HG03457 (cell line): ENCODE measurements at regions not wholly inside any gene's neighbourhood (a gene's known extent, or its start where the extent isn't known, plus 50 kb on each side); places are given as distances from the start of the nearest gene placed in this dataset.

Experiments
- ATAC-seq: cut with Tn5 transposase; IDR thresholded peaks from one replicate; pipeline ENCODE4 v1.9.1; 2021; ENCODE audit warnings: moderate number of reproducible peaks; ENCODE audit not compliant: unreplicated experiment

DNA sequence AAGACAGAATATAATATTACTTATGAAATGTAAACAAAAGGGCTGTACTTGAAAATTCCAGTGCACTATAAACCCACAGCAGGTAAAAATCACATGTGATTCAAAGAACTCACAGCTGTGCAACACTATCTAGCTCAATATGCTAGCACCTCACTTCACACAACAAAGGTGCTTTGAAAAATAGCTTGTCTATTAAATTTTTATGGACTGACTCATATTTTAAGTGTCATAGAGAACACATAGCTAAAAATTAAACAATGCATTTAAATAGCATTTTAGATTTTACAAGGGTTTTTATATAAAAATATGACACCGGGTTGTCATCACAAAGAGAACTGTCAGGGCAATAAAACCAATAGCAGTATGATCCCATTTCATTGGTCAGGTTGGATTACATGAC lies 1390.5 kb upstream of the TENM4 start:
- no peak for ATAC-seq

DNA sequence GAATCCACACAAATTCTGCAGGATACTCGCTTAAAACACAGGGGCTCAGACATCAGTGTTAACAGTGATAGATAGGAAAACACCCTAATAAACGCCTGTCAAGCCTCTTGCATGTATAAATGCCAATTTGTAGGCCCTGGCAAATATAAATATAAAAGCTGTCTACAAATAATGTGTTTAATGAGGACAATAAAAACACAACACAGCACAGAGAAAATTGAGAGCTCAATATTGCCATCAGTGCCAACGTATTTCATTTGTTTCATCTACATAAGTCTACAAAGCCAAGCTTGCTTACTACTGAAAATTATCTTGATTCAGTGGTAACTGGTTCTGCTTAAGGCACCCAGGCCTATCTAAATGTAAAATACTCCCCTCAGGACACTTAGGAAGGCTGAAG lies 1387.0 kb upstream of the TENM4 start:
- ATAC-seq: no peak

DNA sequence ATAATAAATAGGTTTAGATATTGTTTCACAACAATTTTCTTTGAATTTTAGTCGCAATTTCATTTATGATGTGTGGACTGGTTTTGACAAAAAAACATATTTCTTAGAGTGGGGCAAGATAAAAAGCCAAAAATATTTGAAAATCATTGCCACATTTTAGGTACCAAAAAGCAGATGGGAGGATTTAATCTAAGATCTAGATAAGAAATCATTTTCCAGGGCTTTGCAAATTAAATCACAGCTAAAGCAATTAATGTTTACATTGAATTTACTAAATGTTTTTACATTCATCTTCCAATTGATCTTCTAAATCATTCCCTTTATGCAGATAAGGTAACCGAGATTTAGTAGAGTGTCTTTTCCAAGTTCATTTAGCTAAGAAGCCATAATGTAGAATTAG lies 1386.0 kb upstream of the TENM4 start:
- ATAC-seq: no peak

DNA sequence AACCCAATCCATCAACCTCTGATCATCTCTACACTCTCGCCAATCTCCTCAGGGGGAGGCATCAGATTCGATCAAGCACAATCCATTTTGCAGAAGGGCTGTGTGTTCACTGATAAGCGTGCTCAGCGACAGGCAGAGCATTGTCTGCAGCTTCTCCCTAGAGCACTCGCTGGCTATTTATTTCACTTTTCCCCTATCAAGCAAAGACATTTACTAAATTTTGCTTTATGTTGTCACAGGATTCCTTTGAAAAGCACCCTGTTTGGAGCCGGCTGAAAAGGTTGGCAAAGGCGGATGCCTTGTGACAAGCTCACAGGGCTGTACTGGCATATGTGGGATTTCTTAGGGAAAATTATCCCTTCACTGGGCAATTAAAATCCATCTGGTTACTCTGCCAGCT lies 1381.5 kb upstream of the TENM4 start:
- no peak for ATAC-seq

DNA sequence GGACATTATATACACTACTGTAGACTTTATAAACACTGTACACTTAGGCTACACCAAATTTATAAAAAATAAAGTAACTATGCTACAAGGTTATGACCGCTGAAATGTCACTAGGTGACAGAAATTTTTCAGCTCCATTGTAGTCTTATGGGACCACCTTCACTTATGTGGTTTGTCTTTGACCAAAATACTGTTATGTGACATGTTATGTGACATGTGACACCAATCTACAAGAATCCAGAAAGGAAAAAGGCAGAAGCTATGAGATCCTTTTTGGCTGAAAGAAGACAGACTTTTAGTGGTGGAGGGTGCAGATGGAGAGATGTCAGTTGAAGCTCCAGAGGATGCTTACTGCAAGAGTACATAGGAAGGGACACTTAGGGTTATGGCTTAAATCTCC lies 1378.4 kb upstream of the TENM4 start:
- ATAC-seq: no peak

DNA sequence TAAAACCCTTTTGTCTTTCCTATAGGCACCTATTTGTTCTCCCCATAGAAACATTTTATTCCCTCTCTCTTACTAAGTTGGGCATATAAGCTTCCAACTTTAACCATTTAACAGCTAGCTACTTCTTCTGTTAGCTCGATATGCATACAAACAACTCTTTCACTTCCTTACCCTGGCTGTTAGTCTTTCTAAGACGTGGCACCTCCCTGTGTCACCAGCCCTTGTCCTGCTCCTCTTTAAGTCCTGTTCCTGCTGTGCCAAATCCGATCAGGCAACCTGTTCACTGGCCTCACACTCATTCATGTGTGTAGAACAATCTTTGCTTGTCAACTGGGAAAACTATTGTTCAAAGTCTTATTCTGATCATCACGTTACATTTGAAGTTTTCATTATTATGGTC lies 1376.1 kb upstream of the TENM4 start:
- peak; percentile 33 for ATAC-seq

DNA sequence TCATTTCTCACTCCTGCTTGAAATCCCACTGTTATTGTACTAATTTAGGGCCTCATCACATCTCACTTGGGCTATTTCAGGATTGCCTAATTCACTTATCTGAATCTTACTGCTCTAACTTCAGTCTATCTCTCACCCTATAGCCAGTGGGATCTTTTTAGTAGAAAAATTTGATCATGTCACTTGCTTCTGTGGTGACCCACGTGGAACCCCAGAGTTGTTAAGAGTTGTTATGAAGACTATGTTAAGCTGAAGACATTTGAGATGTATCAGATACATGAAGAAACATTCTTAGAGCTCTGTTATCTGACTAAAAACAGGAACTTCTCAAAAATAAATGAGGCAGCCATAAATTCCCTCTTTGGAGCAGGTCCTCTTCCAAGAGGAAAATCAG lies 1375.6 kb upstream of the TENM4 start:
- ATAC-seq: peak; percentile 28

DNA sequence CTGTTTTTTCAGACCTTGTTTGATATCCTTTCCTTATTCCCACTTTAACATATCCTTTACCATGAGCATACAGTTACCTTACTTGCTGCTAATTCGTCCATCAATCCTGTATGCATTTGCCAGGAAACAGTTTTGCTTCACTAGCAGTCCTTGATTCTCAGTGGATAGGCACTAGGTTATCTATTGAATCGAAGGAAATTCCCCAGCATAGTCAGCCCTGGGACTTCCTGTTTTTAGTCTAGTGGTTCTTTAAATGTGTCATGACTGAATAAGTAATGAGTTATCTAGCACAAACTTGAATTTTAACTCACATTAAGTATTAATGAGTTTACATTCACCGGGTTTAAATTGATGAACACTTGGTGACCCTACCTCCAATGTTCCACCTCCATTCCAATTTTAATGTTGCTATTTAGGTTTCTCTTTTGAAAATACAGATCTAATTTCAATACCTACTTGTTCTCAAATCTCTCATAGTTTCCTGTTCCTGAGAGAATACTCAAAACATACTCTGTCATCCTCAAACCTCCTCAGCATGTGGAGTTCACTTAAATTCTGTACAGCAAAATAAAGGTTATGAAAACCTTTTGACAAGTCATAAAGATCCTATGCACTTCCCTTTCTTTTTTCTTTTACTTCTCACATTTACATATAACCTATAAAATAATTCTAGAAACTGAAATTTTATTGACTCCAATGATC lies 1375.1 kb upstream of the TENM4 start:
- ATAC-seq: peak; percentile 90

DNA sequence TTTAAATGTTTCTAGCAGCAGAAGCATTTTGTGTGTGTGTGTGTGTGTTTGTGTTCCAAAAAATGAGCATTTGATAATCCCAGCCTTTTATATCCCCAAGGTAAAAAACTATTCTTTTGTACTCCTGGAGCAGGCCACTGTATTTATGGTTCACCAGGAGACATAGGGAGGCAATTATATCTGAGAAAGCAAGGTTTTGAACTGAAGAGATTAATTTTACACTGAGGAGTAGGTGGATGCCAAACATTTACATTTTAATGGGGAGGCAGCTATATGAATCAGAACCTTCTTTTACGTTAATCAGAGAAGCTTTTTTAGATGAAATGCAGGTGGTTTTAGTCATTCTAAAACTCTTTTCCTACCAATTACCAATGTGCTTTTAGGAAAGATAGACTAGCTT lies 1374.0 kb upstream of the TENM4 start:
- ATAC-seq: no peak

DNA sequence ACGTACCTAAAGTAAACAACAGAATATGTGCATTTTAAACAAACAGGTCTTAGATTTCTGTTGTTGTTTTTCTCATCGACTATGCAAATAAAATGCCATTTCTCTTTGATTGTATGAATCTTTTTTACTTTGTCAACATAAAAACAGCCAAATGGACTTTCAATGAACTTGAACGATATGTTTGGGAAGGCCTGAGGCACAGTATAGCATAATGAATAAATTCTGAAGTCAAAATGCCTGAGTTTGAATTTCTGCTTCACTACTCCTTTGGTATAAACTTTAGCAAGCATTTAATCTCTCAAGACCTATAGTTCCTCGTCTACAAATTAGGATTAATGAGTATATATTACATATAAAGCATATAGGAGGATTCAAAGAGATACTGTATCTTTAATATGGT lies 1369.9 kb upstream of the TENM4 start:
- no peak for ATAC-seq

DNA sequence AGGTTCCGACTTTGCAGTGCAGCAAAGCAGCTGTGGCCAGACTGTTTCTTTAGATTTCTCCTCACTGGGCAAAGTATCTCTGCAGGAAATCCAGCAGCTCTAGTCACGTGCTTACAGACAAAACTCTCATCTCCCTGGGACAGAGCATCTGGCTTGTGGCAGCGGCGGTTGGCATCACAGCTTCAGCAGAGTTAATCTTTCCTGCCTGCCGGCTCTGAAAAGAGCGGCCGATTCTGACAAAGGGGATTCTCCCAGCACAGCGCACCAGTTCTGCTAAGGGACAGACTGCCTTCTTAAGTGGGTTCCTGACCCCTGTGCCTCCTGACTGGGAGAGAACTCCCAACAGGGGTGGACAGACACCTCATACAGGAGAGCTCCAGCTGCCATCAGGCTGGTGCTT lies 1357.3 kb upstream of the TENM4 start:
- no peak for ATAC-seq

DNA sequence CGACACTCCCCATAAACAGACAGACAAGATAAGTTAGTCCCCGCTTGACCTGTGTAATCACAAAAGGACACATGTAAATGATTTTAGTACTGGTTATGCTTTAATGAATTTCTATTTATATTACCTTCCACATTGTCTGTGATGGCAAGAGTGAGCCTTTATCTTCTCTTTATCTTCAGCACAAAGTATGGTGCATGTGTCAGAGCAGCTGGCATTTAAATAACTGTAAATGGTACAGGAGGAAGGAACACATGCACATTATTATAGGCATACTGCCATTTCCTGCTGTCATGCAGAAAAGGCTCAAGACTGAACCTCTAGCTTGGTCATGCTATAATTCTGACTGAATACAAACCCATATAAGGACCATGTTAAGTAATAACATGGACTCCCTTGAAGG lies 1342.7 kb upstream of the TENM4 start:
- ATAC-seq: no peak

DNA sequence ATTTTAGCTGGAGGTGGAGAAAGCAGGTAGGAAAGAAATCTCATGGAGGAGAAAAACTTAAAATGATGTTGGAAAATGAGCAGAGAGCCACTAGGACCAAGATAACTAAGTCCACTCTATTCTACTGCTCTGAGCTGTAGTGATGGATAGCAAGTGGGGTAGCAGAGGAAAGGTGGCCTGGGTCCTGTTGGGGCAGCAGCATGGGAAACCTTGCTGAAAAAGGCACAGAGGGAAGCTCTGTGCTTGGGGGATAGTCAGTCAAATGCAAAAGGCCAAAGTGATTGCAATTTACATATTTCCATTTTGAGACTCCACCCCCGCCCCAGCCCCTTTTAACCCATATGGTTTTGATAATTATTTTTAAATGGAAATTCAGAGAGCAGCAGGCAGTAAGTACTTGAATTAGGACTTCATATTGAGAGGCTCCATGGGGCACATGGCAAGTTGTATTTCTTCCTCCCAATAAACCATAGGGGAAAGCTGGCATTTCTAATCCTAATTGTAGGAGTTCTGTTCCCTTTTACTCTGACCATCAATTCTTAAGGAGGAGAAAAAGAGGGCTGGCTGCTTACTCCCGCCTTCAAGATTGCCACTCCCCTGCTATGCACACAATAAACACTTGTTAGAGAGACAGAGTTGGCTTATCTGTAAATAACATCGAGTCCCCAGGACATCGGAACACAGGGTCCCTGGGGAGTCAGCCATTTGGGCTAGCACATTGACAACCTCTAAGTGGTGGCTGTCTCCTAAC lies 1341.5 kb upstream of the TENM4 start:
- ATAC-seq: no peak

DNA sequence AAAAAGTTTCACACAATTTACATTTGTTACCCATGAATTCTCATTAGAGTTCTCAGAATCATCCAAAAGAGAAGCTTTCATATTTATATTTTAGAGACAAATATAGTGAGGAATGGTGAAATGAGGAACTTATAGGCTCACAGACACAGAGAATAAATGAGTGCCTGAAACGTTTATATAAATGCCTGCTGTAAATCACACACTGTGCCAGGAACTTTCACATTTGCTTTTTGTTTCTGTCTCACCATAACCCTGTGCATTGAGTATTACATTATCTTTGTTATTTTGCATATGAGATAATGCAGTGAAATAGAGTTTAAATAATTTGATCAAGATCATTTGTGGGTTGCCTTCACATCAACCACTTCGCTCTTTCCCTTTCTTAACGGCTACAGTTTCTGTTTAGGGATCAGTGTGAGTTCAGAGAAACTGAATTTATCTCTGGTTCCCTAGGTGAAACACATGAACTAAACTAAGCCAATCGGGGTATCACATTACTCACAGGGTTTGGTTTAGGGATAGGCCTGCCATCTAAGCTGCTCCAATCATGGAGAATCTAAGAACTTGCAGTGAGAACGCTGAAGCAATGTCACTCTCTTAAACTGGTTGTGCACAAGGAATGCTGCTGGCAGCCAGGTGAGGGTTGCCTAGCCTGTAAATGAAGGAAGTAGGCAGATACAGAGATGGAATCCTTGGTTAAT lies 1339.2 kb upstream of the TENM4 start:
- ATAC-seq: no peak

DNA sequence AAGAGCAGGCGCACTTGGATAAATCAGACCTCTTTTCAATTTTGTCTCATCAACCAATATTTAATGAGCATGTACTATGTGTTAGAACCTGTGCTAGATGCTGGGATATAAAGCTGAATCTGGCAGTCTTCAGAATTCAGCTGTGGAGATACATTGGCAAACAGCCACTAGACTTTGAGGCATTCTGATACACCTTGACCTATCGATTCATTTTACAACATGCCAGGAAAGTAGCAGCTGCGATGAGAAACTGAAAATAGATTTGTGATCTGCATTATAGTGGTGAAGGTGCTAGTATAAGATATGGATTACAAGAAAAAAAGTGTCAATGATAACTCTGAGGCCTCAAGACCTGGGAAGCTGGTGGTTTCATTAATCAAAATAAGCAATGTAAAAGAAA lies 1338.1 kb upstream of the TENM4 start:
- ATAC-seq: no peak

DNA sequence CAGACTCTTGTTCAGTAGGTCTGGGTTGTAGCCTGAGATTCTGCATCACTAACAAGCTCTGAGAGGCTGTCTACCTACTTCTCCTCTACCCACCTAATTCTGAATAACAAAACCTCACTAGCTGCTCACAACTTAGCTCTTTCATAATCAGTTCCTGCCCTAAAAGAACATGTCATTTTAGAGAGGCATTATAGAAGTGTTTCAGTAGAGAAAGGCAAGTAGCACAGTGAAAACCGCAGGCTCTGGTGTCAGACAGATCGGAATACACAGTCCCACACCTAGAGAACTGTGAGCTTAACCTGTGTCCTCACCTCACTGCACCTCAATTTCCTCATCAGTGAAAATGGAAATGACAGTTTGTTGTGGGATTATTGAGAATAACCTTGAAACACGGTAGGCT lies 1337.6 kb upstream of the TENM4 start:
- ATAC-seq: no peak

DNA sequence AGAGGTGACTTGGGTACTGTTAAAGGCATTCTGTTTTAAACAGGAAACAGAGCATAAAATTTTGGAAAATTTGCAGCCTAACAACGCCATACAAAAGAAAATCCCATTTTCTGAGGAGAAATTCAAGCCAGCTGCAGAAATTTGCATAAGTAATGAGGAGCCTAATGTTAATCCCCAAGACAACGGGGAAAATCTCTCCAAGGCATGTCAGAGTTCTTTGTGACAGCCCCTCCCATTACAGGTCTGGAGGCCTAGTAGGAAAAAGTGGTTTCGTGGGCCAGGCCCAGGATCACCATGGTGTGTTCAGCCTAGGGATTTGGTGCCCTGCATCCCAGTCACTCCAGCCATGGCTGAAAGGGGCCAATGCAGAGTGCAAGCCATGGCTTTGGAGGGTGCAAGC lies 1333.1 kb upstream of the TENM4 start:
- ATAC-seq: no peak

DNA sequence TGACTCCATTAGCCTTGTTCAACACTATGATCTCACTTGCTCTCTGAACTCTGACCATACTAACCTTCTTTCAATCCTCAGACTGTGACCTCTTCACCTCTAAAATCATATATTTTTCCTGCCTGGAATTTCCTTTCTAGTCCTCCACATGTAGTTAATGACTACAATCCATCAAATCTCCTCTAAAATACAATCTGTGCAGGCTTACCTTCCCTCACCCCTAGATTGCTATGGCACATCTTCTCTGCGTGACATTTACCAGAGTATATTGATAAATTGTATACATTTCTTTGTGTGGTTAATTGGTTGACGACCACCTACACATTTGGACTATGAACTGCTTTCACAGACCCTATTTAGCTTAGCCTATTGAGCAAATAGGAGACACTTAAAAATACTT lies 1330.2 kb upstream of the TENM4 start:
- ATAC-seq: no peak

DNA sequence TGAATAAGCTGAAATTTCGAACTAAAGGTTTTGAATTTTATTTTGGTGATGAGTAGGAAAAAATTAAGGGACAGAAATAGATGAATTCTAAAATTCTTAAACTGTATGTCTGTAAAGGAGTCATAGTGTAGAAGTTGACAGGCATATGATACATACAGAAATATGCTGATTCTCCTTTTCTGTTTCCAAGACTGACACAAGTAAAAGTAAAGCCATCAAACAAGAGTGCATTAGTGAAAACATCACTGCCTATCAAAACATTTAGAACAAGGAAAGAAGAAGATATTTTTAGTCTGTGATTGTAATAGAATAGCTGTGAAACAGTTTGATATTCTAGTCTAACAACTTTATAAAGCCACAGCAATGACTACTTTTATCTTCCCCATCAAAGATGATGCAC lies 1318.0 kb upstream of the TENM4 start:
- no peak for ATAC-seq

DNA sequence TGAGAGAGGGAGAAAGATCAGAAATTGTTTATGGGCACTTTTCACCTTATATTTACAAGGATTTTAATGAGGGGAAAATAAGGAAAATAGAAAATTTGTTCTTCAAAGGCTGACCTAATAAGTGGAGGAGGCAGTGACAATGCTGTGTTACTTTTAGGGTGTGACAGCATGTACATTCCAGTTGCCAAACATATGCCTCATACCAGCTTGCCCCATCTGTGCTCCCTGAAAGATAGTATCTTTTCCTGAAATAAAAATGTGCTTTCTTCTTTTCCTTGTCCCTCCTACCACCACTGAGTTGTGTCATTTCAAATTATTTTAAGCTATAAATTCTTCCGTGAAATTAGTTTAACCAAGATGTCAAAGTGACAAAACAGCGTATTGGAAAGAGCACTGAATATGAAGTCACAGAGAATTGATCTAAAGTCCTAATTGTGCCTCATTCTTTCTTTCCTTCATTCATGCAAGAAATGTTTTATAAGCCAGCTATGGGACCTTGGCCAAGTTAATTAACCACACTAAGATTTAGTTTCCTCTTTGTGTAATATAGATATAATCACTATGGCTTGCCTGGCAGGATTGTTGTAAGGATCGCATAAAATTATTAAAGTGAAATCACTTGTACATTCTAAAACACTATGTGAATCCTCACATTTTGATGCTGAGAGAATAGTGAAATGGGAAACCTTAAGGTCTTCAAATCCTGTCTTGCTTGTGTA lies 1307.5 kb upstream of the TENM4 start:
- ATAC-seq: no peak

DNA sequence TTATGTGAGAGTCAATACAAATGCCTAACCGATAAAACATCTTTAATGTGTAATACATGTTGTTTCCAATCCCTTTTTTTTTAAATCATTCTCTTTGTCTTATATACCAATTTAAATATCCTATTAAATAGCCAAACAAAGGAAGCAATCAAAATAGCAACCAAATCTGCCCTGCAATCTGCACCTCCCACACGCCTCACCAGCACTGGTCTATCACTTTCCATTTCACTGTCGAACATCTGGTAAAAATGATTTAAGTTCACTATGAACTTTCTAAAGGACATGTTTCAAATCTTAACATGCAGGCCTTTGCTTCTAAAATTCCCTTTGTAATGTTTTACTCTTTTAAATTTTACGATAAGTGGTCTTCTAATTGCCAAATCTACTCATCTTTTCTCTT lies 1305.5 kb upstream of the TENM4 start:
- no peak for ATAC-seq

DNA sequence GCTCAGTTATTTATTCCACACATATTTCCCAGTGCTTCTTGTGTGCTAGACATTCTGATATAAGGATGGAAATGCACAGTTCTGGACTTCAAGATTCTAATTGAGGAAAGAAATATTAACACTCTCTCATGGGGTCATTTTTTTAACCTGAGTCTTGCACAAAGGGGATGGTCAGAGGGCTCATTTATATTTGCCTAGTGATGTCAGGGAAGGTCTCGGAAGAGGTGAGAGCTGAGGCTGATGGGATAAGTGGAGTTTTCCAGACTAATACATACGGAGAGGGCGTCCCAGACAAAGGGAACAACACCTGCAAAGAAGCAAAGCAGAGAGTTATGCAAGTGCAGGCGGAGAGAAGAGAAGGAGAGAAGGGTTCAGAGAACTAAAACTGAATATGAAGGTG lies 1304.6 kb upstream of the TENM4 start:
- no peak for ATAC-seq
